Activated CD8-positive, alpha-beta memory T cell treated with anti-CD3 and anti-CD28 coated beads for 48 hours (primary cell): ENCODE measurements at regions not wholly inside any gene's neighbourhood (a gene's known extent, or its start where the extent isn't known, plus 50 kb on each side); places are given as distances from the start of the nearest gene placed in this dataset.

Experiments used
- DNase-seq, 3 experiments: peaks; one replicate each; pipeline ENCODE4 v3.0.0-alpha.2; 2020; ENCODE audit warnings: low read depth in 2 of 3, low spot score in 2 of 3

DNA sequence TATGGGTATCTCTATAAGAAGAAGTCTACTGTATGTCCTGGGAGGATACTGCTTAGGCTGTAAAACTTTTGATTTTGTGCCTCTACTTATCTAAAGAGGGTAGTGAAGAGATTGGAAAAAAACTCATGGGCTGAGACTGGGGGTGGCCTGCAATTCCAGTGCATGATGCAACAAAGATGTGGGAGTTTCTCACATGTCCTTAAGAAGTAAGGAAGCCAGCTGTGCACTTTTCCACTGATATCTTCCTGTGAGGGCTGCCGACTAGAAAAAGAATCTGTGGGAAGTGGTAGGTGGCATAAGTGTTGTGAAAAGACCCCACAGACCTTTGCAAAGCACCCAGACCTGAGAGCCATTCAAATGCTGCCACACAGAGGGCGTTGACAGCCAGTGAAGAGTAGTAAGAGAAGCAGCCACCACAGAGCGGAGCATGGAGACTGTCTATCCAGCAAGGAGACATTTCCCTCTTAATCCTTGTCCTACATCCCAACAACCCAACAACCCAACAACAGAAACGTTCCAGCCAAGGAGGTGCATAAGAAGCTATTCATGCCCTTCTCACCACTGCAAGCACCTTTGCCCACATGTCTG, 65.1 kb downstream of the PFDN4 start:
- DNase-seq: no peak

GRCh38 chr20:54275359-54276111, 67.6 kb downstream of the PFDN4 start:
- no peak for DNase-seq

DNA sequence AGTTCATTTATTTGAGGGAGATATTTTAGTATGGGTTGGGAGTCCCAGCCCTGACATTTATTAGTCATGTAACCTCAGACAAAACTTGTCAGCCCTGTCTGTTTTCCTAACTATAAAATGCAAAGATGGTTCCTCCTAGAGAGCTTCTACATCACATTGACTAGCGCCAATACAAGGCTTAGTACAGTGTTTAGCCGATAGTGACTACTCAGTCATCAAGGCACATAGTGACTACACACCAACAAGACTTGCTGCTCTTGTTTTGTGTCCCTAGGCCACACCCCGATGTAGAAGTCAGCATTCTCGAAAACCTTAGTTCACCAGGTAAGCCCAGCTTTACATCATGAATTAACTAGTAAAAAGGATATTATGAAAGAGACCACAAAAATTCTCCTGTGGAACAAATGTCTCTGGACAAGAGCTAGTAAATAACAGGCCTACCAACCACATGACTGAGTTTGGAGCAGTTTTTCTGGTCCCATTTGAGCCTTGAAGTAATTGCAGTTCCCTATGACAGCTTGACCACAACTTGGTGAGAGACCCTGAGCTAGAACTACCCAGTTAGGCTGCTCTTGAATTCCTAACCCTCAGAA, 68.8 kb downstream of the PFDN4 start:
- no peak for DNase-seq

DNA sequence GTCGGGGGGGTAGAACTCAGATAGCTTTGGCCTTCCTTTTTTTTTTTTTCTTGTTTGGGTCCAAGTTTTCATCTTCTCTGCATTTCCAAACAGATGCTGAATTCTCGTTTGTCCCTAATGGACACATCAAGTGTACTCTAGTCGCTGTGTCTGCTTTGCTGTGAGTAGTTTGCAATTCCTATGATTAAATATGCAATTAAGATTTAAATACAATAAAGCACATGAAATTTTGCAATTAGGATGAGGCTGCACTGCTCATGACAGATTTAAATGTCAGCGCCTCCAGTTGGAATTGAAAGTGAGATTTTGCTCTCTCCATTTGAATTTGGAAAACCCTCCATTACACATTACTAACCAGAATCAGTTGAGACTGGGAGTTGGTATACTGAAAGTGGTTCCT, 70.4 kb downstream of the PFDN4 start:
- DNase-seq: no peak

DNA sequence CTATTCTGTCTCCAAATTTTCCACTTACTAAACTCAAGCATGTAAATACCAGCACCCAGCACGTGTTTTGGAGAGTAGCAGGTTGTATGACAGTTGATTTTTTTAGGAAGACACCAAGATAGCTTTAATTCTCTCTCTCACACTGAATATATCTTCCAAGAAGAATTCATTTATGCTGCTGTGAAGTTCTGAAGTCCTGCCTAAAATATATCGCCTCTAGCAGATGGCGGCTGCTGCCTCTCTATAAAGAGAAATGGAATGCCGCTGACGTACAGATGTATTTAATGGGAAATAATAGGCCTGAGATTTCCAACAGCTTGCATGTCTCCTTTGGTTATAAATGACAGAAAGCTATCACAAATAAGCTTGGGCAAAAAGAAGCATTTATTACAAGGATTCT, 74.7 kb downstream of the PFDN4 start:
- DNase-seq: no peak

DNA sequence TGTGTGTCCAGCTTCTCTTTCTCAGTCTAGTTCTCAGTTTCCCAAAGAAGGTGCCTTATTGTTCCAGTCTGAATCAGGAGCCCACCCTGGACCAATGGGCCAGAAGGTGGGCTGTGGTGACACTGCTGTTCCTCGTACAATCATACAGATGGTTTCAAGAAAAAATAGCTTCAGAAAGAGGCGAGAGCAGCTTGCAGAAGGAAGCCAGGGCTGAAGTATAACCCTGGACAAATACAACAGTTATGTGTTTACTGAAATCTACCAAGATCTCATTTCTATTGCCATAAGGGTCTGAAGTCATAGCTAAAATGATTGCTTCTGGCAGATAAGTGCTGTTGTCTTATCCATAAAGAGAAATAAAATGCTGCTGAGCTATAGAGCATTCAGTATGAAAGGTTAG, 75.4 kb downstream of the PFDN4 start:
- no peak for DNase-seq

DNA sequence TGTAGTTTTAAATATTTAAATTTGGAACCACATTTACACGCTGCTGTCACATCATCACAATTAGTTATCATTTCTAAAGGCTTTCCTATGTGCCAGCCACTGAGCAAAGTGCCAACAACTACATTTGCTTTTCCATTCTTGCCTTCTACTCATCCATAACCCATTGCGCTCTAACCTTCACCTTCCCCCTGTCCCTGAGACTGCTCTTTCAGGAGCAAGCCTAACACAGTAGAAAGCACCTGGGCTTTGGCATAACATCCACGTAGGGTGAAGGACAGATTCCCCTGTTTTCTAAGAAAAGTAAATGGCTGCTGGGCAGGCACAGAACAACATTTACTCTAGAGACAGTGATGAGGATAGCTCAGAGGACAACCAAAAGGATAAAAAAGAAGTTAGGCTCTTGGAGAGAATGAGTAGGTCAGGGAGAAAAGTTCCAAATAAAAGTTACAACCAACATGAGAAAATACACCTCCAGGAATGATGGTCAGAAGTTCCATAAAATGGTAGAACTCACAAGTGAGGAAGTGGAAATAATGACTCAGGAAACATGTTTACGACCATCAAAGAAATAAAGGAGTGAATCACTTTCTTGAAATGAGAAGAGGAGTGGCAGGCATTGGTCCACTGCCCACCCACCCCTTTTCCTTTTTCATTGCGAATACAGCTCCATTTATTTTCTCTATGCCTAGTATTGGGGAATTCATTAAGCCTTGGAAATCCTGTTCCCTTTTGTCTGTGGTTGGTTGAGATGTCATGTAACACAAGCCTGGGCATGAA, 77.2 kb downstream of the PFDN4 start:
- no peak for DNase-seq

- no peak for DNase-seq
Observed at GRCh38 chr20:54290636-54291035, 82.7 kb downstream of the PFDN4 start.

GRCh38 chr20:54291339-54292010, 83.6 kb downstream of the PFDN4 start:
- DNase-seq: no peak

GRCh38 chr20:54292185-54292584, 84.3 kb downstream of the PFDN4 start:
- no peak for DNase-seq

GRCh38 chr20:54293526-54293925, 85.6 kb downstream of the PFDN4 start:
- no peak for DNase-seq

- no peak for DNase-seq
Observed at GRCh38 chr20:54294094-54294493, 86.2 kb downstream of the PFDN4 start.

DNA sequence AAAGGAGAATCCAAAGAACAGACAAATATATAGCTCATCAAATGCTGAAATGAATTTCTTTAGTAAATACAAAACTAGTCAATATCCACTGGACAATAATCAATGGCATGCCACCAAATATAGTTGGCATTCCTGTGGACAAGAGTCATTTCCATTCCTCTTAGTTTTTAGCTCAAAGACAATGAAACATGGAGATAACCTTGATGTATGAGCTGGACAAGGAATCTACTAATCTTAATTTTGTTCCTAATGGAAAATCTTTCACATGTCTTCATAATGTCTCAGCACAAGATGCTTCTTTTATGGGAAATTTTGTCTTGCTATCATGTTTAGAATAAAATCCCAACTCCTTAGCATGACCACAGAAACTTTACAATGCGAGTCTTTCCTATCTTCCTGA, 87.8 kb downstream of the PFDN4 start:
- no peak for DNase-seq

GRCh38 chr20:54305421-54305820, 97.5 kb downstream of the PFDN4 start:
- no peak for DNase-seq

- no peak for DNase-seq
Observed at GRCh38 chr20:54306985-54307710, 99.3 kb downstream of the PFDN4 start.

DNA sequence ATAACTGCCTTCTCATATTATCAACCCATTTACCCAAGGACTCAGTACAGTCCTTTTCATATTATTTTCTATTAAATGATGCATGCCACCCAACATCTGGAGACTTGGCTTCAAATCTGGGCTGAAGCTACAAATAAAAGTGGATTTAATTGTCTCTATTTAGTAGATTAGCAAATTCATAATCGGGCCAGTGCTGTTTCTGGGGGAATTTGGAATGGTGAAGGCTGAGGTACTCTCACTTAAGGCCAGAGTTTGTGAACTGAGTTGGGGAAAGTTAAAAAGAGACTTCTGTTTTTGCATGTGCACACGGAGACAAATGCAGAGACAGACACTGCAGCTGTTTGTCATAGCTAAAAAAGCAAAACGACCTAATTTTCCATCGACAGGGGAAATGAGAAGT, 100.9 kb downstream of the PFDN4 start:
- no peak for DNase-seq

DNA sequence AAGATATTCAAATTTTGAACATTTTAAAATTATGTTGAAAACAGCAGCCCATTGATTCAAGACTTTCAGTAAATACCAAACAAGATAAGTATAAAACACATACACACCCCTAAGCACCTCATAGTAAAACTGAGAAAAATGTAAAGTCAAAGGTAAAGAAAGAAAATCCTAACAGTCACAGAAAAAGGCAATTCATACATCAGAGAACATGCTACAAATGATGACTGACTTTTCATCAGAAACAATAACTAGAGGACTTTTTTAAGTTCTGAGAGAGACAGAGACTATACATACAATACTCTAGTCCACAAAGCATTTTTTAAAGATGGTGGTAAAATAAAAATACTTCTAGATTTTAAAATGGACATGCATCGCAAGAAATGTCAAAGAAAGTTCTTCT, 111.0 kb downstream of the PFDN4 start:
- no peak for DNase-seq

DNA sequence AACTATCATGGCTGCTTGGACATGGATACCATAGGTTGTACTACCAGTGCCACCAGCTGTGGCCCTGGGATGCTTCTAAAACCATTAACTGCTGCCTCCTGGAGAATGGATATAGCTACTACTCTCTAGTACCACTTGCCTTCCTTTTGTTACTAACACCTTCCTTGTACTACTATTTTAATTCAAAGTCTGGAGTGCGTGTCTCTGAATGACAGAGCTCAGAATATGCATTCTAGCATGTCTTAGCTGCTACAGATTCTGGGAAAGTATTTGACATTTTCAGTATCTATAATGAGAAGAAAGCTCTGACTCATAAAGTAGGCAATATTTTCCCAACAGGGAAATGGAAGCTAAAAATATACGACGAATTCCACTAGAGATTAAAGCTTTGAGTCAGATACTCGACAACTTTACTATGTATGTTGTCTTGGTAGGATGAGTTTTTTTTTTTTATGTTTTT, 112.3 kb downstream of the PFDN4 start:
- DNase-seq: no peak

DNA sequence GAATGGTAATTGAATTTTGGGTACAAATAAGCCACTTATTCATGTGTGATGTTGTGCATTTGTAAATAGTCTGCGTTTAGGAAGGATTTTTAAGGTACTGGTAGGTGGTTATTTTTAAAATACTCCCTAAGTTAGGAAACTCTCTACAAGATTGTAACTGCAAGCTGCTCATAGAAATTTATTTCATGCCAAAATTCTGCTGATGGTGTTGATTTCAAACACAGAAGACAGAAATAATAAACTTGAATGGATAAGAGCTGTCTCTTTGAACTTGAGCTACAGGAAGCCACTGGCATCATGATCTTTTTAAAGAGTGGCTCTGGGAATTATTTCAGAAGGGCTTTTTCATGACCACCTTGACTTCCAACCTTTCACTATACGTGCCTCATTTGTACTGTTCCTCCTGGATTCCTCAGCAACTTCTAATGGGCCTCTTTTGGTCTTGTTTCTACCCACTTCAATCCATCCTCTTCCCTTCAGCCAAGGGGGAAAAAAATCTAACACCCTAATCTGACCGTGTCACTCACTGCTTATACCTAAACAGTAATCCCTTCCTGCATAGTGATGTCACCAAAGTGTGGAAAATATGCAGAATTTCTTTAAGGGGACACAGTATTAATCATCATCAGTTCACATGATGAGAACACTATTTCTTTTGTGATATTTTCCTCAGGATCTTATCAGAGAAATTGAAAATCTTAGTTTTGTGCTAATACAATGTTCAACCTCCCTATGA, 113.6 kb downstream of the PFDN4 start:
- DNase-seq: no peak

GRCh38 chr20:54323227-54323734, 115.4 kb downstream of the PFDN4 start:
- no peak for DNase-seq
